ENCODE measurements at regions not wholly inside any gene's neighbourhood (a gene's known extent, or its start where the extent isn't known, plus 50 kb on each side); places are given as distances from the start of the nearest gene placed in this dataset.

- no peak for TF ChIP-seq CHD1 (IDR thresholded peaks at IDR 0.05; ENCODE audit: low read depth, low read length)
- no peak for TF ChIP-seq CEBPB (IDR thresholded peaks at IDR 0.05; ENCODE audit: low read depth, low read length)
- no peak for TF ChIP-seq CTCF (conservative IDR thresholded peaks at IDR 0.05; ENCODE audit: low read depth, low read length)
- TF ChIP-seq POLR2A (IDR thresholded peaks at IDR 0.05; ENCODE audit: low read depth, low read length), result no peak
Measured at GRCh38 chr7:21160401-21160800, 267.5 kb upstream of the SP4 start.
